Chondrocyte (in vitro differentiated cells): ENCODE measurements at regions not wholly inside any gene's neighbourhood (a gene's known extent, or its start where the extent isn't known, plus 50 kb on each side); places are given as distances from the start of the nearest gene placed in this dataset.

ENCODE experiments used
- DNase-seq: peaks from one replicate; pipeline ENCODE4 v3.0.0; 2021; ENCODE audit warnings: mixed read lengths, low spot score
- H3K27ac Mint-ChIP-seq: one replicate; pipeline ENCODE4 v1.8.0; 2021; ENCODE audit warnings: mild to moderate bottlenecking, moderate library complexity, mixed read lengths; ENCODE audit not compliant: unreplicated experiment
- H3K27me3 Mint-ChIP-seq: 2 replicates; pipeline ENCODE4 v1.8.0; 2021; ENCODE audit warnings: low read depth, mixed read lengths
- H3K36me3 Mint-ChIP-seq: 2 replicates; pipeline ENCODE4 v1.8.0; 2021; ENCODE audit warnings: low read depth, mixed read lengths
- H3K4me1 Mint-ChIP-seq: 2 replicates; pipeline ENCODE4 v1.8.0; 2021; ENCODE audit warnings: low read depth, mild to moderate bottlenecking, mixed read lengths
- H3K4me3 Mint-ChIP-seq: one replicate; pipeline ENCODE4 v1.8.0; 2021; ENCODE audit warnings: mild to moderate bottlenecking, moderate library complexity, mixed read lengths; ENCODE audit not compliant: unreplicated experiment
- H3K9me3 Mint-ChIP-seq: 2 replicates; pipeline ENCODE4 v1.8.0; 2021; ENCODE audit warnings: low read depth, mixed read lengths
- TF ChIP-seq, protein P1 (sequence below): fragments of 200-600 bp; sonication (generic); IDR thresholded peaks from 2 replicates; pipeline ENCODE4 v1.5.0; 2021; ENCODE audit warnings: antibody characterized with exemption, mild to moderate bottlenecking, moderate library complexity

GRCh38 chr4:145427991-145428390 is 53.7 kb upstream of the SMAD1 start:
- TF ChIP-seq, protein P1, sequence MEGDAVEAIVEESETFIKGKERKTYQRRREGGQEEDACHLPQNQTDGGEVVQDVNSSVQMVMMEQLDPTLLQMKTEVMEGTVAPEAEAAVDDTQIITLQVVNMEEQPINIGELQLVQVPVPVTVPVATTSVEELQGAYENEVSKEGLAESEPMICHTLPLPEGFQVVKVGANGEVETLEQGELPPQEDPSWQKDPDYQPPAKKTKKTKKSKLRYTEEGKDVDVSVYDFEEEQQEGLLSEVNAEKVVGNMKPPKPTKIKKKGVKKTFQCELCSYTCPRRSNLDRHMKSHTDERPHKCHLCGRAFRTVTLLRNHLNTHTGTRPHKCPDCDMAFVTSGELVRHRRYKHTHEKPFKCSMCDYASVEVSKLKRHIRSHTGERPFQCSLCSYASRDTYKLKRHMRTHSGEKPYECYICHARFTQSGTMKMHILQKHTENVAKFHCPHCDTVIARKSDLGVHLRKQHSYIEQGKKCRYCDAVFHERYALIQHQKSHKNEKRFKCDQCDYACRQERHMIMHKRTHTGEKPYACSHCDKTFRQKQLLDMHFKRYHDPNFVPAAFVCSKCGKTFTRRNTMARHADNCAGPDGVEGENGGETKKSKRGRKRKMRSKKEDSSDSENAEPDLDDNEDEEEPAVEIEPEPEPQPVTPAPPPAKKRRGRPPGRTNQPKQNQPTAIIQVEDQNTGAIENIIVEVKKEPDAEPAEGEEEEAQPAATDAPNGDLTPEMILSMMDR, result no peak
- Mint-ChIP-seq H3K27ac (no peak overlapping the region), H3K9me3 (peaks cover 21% of the 10 kb centered on the region), H3K4me3 (no peak overlapping the region), H3K4me1 (no peaks in the 10 kb centered on the region), H3K27me3 (peaks cover 29% of the 10 kb centered on the region), H3K36me3 (peaks cover 2% of the 10 kb centered on the region)
- DNase-seq, result no peak

DNA sequence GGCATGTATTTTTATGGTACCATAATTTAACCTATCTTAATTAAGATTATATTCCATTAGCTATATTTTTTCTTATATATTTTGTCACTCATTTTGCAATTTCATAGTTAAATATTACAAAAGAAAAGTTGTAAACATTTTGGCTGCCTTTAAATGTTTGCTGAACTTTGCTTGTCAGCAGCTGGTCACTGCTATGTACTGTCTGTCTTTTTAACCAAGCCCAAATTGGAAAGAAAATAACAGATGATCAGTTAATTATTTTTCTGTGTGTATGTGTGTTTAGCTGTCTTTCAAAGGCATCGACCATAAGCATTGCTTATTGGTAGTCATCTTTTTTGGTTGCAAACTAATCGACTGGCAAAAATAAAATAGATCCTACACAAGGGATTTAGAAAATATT is 54.4 kb upstream of the SMAD1 start:
- Mint-ChIP-seq H3K4me1 (no peaks in the 10 kb centered on the region), H3K27me3 (peaks cover 21% of the 10 kb centered on the region), H3K27ac (no peak overlapping the region), H3K36me3 (peaks cover 2% of the 10 kb centered on the region), H3K9me3 (peaks cover 17% of the 10 kb centered on the region), H3K4me3 (no peak overlapping the region)
- no peak for DNase-seq
- TF ChIP-seq, protein P1, result no peak

- DNase-seq, result no peak
- peaks cover 2% of the 10 kb centered on the region for H3K36me3 Mint-ChIP-seq
- H3K4me1 Mint-ChIP-seq, result no peaks in the 10 kb centered on the region
- peaks cover 13% of the 10 kb centered on the region for H3K9me3 Mint-ChIP-seq
- no peak overlapping the region for H3K27ac Mint-ChIP-seq
- H3K4me3 Mint-ChIP-seq, result no peak overlapping the region
- peaks cover 6% of the 10 kb centered on the region for H3K27me3 Mint-ChIP-seq
- TF ChIP-seq, protein P1, result no peak
Measured at GRCh38 chr4:145423017-145423708, 58.5 kb upstream of the SMAD1 start.

GRCh38 chr4:145420595-145421214 is 60.9 kb upstream of the SMAD1 start:
- no peak for DNase-seq
- Mint-ChIP-seq H3K4me1 (no peaks in the 10 kb centered on the region), H3K27me3 (peaks cover 5% of the 10 kb centered on the region), H3K4me3 (no peak overlapping the region), H3K36me3 (peaks cover 2% of the 10 kb centered on the region), H3K9me3 (peaks cover 13% of the 10 kb centered on the region), H3K27ac (no peak overlapping the region)
- TF ChIP-seq, protein P1, result no peak

DNA sequence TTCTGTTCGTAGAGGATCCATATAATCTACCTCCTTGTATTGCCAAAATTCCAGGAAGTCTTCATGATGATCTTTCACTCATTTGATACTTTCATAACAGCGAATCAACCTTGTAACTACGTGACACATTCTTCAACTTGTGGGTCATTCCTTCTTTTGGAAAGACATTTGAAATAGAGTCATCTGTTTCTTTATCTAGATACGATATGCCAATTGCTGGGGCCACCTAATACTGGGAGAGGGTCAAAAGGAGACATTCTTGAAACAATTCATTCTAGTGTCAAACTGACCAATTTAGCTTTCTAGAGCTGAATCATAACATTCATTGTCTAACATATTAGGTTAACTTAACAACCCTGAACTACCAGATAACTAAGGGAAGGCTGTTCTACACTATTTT is 62.9 kb upstream of the SMAD1 start:
- H3K4me1 Mint-ChIP-seq, result no peaks in the 10 kb centered on the region
- peaks cover 5% of the 10 kb centered on the region for H3K9me3 Mint-ChIP-seq
- peaks cover 2% of the 10 kb centered on the region for H3K36me3 Mint-ChIP-seq
- no peak for DNase-seq
- H3K27ac Mint-ChIP-seq, result no peak overlapping the region
- TF ChIP-seq, protein P1, result no peak
- H3K27me3 Mint-ChIP-seq, result peaks cover 8% of the 10 kb centered on the region
- H3K4me3 Mint-ChIP-seq, result no peak overlapping the region
